H1 (cell line): ENCODE measurements at regions not wholly inside any gene's neighbourhood (a gene's known extent, or its start where the extent isn't known, plus 50 kb on each side); places are given as distances from the start of the nearest gene placed in this dataset.

Experiments used
- CHD2 ChIP-seq: IDR thresholded peaks from 2 replicates; pipeline ENCODE4 v1.6.1; 2012; ENCODE audit warnings: low read length, improper control_type of control experiment
- FOSL1 ChIP-seq: IDR thresholded peaks from 2 replicates; pipeline ENCODE4 v1.6.1; 2011; ENCODE audit warnings: mild to moderate bottlenecking, low read depth, low read length, moderate library complexity; ENCODE audit not compliant: insufficient read depth
- HDAC6 ChIP-seq: IDR thresholded peaks from one replicate; pipeline ENCODE4 v1.7.1; 2012; ENCODE audit warnings: low read depth, mild to moderate bottlenecking, inconsistent platforms, low read length, moderate library complexity
- RAD21 ChIP-seq, 2 experiments: IDR thresholded peaks in 1 of 2; conservative IDR thresholded peaks in 1 of 2; 2 replicates each; pipeline ENCODE4 v1.6.1; 2011; ENCODE audit warnings: low read depth in 2 of 2, low read length in 2 of 2, improper control_type of control experiment in 1 of 2, inconsistent platforms in 1 of 2, mild to moderate bottlenecking in 1 of 2, moderate library complexity in 1 of 2
- TCF12 ChIP-seq: IDR thresholded peaks from 2 replicates; pipeline ENCODE4 v1.6.1; 2011; ENCODE audit warnings: low read depth, mild to moderate bottlenecking, low read length
- TF ChIP-seq, protein P1 (sequence below): fragments of 300-600 bp; sonication (generic); IDR thresholded peaks from 2 replicates; pipeline ENCODE4 v1.7.1; 2012; ENCODE audit warnings: low read length, moderate library complexity, mild to moderate bottlenecking, inconsistent platforms; ENCODE audit not compliant: insufficient replicate concordance

DNA sequence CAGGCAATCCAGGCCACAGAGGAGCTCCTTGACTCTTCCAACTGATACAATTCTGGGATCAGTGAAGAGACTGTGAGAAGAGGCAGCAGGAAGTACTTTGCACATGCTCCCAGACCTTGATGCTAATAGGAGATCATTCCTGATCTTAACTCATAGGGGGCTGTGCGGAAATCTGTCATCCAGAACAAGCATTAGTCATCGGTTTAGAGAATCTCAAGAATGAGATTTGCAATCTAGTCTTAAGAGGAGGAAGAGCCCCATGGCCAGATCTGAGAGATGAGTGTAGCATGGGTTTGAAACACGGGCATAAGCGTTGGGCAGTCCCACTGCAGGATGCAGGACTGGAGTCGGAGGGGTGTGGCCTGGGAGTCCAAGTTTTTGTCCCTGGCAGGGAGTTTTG lies 1081.1 kb downstream of the NAALADL2 start (continued):
- TF ChIP-seq, protein P1, sequence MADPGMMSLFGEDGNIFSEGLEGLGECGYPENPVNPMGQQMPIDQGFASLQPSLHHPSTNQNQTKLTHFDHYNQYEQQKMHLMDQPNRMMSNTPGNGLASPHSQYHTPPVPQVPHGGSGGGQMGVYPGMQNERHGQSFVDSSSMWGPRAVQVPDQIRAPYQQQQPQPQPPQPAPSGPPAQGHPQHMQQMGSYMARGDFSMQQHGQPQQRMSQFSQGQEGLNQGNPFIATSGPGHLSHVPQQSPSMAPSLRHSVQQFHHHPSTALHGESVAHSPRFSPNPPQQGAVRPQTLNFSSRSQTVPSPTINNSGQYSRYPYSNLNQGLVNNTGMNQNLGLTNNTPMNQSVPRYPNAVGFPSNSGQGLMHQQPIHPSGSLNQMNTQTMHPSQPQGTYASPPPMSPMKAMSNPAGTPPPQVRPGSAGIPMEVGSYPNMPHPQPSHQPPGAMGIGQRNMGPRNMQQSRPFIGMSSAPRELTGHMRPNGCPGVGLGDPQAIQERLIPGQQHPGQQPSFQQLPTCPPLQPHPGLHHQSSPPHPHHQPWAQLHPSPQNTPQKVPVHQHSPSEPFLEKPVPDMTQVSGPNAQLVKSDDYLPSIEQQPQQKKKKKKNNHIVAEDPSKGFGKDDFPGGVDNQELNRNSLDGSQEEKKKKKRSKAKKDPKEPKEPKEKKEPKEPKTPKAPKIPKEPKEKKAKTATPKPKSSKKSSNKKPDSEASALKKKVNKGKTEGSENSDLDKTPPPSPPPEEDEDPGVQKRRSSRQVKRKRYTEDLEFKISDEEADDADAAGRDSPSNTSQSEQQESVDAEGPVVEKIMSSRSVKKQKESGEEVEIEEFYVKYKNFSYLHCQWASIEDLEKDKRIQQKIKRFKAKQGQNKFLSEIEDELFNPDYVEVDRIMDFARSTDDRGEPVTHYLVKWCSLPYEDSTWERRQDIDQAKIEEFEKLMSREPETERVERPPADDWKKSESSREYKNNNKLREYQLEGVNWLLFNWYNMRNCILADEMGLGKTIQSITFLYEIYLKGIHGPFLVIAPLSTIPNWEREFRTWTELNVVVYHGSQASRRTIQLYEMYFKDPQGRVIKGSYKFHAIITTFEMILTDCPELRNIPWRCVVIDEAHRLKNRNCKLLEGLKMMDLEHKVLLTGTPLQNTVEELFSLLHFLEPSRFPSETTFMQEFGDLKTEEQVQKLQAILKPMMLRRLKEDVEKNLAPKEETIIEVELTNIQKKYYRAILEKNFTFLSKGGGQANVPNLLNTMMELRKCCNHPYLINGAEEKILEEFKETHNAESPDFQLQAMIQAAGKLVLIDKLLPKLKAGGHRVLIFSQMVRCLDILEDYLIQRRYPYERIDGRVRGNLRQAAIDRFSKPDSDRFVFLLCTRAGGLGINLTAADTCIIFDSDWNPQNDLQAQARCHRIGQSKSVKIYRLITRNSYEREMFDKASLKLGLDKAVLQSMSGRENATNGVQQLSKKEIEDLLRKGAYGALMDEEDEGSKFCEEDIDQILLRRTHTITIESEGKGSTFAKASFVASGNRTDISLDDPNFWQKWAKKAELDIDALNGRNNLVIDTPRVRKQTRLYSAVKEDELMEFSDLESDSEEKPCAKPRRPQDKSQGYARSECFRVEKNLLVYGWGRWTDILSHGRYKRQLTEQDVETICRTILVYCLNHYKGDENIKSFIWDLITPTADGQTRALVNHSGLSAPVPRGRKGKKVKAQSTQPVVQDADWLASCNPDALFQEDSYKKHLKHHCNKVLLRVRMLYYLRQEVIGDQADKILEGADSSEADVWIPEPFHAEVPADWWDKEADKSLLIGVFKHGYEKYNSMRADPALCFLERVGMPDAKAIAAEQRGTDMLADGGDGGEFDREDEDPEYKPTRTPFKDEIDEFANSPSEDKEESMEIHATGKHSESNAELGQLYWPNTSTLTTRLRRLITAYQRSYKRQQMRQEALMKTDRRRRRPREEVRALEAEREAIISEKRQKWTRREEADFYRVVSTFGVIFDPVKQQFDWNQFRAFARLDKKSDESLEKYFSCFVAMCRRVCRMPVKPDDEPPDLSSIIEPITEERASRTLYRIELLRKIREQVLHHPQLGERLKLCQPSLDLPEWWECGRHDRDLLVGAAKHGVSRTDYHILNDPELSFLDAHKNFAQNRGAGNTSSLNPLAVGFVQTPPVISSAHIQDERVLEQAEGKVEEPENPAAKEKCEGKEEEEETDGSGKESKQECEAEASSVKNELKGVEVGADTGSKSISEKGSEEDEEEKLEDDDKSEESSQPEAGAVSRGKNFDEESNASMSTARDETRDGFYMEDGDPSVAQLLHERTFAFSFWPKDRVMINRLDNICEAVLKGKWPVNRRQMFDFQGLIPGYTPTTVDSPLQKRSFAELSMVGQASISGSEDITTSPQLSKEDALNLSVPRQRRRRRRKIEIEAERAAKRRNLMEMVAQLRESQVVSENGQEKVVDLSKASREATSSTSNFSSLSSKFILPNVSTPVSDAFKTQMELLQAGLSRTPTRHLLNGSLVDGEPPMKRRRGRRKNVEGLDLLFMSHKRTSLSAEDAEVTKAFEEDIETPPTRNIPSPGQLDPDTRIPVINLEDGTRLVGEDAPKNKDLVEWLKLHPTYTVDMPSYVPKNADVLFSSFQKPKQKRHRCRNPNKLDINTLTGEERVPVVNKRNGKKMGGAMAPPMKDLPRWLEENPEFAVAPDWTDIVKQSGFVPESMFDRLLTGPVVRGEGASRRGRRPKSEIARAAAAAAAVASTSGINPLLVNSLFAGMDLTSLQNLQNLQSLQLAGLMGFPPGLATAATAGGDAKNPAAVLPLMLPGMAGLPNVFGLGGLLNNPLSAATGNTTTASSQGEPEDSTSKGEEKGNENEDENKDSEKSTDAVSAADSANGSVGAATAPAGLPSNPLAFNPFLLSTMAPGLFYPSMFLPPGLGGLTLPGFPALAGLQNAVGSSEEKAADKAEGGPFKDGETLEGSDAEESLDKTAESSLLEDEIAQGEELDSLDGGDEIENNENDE, result no peak
- TF ChIP-seq FOSL1 (no peak), HDAC6 (no peak), RAD21 (IDR thresholded peaks at IDR 0.05 in 1 of 2, conservative IDR thresholded peaks at IDR 0.05 in 1 of 2; ENCODE audit: low read depth in 2 of 2, low read length in 2 of 2) (no peak), TCF12 (no peak), CHD2 (no peak)
